HG03354 (cell line): ENCODE measurements at regions not wholly inside any gene's neighbourhood (a gene's known extent, or its start where the extent isn't known, plus 50 kb on each side); places are given as distances from the start of the nearest gene placed in this dataset.

ENCODE experiments used
- ATAC-seq: cut with Tn5 transposase; IDR thresholded peaks from one replicate; pipeline ENCODE4 v1.9.1; 2021; ENCODE audit warnings: mild to moderate bottlenecking; ENCODE audit not compliant: unreplicated experiment, poor library complexity, severe bottlenecking

DNA sequence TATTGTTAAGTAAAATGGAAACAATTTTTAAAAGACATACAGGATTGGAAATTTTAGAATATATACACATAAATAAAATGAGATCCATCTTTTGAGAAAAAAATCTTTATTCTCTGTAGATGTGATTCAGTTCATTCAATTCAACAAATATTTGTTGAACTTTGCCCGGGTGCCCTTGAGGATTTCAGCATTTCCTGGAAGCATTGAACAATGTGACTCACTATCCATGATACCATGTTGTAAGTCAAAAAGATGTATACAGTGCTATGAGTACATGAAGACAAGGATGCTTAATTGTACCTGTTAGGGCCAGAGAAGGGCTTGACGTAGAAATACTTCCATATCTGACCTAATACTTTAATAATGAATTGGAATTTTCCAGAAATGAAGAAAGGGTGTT lies 353.7 kb downstream of the METTL15 start:
- ATAC-seq = no peak

DNA sequence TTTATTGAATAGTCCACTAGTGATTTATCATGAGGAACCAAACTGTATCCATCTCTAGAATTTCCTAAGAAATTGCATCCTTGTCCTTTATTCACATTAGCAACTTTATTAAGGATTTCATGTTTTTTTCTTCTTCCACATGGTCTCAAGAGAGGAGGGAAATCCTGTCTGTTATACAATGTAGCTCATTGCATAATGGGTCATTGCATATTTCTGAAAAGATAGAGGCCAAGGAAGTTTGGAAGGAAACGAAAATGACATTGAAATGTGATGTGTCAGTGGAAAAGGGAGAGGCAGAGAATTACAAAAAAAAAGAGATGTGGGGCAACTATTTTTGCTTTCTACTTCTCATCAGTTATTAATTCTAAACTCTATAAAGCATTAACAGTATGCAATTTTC lies 353.1 kb downstream of the METTL15 start:
- no peak for ATAC-seq

DNA sequence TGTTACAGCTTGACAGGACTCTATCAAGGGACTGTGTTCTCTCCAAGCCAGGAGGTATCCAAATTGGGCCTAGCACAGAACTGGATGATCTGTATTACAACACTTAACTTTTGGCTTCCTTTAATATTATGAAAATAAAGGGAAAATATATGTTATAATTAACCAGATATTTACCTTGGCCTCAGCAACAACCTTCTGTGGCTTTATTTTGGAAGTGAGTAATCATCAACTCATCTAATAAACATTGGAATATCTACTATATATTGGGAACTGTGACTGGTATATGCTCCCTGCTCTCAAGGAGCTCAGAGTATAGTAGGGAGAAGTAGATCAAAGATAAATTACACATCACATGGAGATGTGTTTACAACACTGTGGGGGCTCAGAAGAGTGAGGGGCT lies 352.2 kb downstream of the METTL15 start:
- no peak for ATAC-seq

DNA sequence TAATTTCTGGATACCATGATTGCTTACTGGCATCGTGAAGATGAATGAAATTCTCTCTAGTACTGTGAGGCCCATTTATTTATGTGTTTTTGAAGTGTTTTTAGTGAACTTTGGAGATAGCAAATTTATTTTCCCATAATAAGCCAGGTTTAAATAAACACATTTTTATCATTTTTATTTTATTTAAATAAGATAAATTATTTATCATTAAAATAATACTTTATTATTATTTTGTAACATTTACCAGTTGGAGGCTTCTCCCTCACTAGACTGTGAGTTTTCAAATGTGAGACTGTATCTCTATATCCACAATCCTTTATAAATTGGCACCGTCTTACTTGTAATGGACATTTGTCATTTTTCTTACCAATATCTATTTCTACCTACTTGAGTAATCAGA lies 351.7 kb downstream of the METTL15 start:
- no peak for ATAC-seq

DNA sequence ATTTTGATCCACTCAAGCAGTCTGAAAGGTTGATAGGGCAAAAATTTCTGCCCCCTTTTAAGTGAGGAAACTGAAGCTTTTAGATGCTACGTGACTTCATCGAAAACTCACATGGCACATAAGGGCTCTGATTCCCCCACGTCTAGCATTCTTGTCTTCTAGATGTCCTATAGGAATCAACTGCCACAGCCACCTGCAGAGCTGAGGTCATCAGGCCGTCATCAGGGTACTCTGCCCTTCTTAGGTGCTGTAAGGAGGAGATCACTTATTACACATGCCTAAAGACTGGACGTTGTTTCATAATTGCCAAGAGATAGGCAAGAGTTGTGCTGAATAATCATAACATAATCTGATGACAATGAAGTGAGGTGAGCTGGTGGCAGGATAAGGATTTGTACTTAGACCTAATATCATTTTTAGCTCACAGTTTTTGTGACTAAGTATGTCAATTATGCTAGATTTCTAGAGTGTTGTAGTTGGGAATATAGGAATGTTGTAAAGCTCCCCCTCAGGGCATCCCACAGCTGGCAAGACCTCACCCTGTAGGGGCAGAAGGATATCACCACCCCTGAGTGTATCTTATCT lies 349.4 kb downstream of the METTL15 start:
- ATAC-seq = no peak

DNA sequence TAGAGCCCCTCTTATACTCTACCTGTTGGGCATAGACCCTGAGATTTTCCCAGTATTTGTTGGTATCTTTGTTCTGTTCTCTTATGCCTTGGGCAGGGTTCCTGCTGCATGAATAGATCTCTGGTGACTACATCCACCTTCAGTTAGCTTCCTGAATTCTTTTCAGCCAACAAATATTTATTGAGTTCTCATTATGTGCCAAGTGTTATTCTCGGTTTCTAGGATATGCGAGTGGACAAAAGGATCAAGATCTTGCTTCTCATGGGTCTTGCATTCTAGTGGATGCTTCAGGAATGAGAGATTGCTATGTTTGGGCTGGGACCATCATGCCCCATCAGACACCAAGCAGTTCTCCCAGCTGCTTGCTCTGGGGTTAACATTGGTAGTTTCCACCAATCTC lies 340.0 kb downstream of the METTL15 start:
- ATAC-seq = no peak

DNA sequence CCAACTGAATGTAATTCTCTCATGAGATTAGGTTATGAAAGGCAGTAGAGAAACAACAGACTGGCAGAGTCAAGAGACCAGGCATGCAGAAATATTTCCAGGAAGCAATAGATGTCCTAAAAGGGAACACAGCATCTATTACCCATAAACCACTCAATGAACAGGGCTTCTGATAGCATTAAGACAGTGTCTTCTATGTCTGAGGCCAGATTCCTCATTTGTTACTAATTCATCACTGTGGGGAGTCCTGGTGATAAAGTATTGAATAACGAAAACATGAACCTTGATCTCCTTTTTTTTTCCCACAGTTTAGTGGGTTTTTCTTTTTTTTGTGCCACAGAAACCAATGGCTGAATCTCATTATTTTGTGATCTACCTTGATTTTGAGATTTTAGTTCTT lies 339.0 kb downstream of the METTL15 start:
- no peak for ATAC-seq

DNA sequence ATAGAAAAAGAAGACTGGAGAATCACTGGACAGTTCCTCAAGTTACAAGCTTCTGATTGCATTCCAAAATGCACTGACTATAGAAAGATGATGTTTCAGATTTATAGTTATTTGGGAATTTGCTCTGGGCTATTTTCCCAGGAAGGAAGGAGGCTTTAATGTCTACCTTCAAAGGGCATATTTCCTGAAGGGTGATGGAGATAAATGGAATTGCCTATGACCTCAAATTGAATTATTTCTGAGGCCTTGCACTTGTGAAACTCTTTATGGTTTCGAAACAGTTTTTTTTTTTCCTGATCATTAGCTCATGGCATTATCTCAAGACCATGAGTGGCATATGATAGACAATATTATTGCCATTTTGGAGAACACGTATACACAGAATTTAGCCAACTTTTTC lies 333.9 kb downstream of the METTL15 start:
- no peak for ATAC-seq

DNA sequence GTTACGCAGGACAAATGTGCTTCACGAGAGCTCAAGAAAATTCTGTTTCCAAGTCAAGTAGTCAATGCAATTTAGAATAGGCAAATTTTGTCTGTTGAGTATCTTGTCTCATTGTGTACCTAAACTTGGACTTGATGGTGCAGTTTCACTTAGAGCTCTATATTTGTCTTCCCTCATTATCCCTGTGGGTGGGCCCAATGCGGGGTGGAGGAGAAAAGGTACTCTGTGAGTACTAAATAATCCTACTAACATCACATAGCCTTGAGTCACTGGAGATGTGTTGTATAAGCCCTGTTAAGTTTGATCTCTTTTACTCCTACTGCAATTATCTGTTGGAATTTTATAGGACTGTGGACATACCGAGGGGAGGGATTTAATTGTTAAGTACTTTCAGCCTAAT lies 331.2 kb downstream of the METTL15 start:
- no peak for ATAC-seq

DNA sequence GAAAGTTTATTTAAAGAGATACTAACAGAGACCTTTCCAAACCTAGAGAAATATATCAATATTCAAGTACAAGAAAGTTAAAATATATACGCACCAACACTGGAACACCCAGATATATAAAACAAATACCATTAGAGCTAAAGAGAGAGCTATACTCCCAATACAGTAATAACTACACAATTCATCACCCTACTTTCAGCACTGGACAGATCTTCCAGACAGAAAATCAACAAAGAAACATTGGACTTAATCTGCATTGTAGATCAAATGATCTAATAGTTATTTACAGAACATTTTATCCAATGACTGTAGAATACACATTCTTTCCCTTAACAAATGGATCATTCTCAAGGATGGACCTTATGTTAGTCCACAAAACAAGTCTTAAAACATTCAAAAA lies 311.9 kb downstream of the METTL15 start:
- ATAC-seq = no peak

DNA sequence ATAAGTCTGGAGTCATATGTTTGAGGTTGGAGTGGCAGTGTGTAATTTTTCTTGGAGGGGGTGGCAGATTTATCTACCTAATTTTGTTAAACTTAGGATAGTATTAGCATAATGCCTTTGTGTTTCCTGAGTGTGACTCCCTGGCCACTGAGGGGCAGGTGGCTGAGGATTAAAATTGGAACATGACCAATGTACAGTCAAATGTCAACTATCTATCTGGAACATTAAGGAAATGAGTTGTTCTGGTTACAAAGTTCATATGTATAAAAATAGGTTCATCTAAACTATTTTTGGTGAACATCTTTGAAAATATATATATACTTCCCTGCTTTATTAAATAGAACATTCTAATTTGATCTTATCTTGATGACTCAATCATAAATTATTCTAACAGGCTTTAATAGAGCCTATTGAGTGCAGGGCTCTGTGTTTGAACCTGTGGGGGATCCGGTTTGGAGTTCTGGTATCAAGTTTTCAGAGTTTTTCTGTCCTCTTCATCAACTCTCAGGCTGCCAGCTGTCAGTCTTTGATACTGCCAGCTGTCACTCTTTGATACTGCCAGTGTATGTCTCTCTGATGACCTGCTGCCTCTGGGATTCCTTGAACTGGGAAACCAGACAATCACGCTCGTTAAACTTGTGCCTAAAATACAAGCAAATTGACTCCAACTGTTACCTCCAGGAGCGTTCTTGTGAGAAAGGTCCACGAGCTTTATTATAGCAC lies 309.6 kb downstream of the METTL15 start:
- no peak for ATAC-seq

DNA sequence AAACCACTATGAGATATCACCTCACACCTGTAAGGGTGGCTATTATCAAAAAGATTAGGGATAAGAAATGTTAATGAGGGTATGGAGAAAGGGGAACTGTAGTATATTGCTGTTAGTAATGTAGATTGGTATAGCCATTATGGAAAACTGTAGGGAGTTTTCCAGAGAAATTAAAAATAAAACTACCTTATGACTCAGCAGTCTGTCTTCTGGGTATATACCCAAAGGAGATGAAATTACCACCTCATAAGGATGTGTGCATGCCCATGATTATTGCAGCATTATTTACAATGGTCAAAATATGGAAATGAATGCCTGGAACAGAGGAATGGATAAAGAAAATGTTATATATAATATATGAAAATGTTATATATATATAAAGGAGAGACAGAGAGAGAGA lies 303.8 kb downstream of the METTL15 start:
- no peak for ATAC-seq

DNA sequence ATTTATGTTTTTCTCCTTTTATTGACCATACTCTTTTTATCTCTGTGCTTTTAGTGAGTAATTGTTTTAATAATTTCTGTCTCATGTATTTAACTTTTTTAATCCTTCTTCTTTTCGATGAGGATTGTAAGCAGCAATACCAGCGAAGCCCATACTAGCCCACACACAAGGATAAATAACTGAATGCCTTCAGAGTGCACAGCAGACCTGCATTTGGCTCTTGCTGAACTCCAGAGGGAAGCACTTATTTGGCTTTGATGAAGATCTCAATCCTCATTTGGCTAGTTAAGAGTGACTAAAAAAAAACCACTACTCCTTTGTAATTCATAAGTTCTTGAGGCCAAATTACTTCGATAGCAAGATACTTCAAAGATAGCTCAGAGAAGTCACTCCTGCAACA lies 293.3 kb downstream of the METTL15 start:
- ATAC-seq = no peak

DNA sequence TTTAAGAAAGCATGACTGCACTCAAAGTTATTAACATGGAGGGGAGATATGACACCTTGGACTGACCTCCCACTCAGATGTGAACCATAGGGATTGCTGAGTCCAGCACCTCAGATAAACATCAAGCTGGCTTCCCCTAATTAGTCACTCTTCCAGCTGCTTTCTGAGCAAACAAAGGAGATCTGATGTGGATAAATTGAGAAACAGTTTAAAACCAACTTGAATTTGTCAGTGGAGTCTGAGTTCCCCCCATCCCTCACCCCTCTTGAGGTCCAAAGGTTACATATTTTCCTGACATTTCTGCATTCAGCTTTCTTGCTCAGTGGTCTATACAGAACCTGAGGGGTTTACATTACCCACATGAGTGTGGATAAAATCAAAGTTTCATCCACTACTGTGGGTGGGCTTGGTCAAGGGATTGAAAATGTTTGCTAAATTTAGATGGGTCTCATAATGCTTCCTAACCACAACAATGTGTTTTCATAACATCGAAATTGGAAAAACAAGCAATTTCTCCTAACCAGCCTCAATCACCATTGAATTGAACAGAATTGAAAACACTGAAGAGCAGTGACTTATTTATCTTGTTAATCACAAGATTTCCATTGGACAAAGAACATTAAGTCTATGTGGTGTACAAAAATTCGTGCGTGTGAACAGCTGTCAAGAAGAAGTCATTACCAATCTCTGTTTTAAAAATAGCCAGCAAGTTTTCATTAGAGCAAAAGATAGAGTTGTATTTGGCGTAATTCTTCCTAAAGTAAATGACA lies 292.3 kb downstream of the METTL15 start:
- ATAC-seq = no peak

DNA sequence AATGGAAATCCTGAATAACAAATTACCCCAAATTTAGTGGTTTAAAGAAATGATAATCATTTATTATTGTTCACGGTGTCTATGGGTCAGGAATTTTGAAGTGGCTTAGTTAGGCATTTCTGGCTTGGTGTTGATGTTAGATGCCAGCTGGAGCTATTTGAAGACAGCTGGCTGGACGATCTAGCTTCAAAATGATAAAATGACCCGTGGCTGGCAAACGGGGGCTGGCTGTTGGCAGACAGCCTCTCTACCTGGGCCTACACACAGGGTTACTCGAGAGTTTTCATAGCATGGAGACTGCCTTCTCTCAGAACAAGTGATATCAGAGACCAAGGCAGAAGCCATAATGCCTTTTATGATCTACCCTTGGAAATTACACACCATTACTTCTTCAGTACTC lies 285.2 kb downstream of the METTL15 start:
- ATAC-seq = no peak

DNA sequence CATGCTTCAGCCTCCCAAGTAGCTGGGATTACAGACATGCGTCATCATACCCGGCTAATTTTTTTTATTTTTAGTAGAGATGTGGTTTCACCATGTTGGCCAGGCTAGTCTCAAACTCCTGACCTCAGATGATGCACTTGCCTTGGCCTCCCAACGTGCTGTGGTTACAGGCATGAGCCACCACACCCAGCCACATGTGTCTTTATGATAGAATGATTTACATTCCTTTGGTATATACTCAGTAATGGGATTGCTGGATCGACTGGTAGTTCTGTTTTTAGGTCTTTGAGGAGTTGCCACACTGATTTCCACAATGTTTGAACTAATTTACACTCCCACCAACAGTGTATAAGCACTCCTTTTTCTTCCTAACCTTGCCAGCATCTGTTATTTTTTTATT lies 276.2 kb downstream of the METTL15 start:
- ATAC-seq = no peak

DNA sequence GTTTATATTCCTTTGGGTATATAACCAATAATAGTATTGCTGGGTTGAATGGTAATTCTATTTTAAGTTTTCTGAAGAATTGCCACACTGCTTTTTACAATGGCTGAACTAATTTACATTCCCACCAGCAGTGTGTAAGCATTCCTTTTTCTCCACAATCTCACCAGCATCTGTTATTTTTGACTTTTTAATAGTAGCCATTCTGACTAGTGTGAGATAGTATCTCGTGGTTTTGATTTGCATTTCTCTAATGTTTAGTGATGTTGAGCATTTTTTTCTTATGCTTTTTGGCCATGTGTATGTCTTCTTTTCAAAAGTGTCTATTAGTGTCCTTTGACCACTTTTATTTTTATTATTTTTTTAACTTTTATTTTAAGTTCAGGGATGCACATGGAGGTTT lies 275.3 kb downstream of the METTL15 start:
- ATAC-seq = no peak
